Panc1 (cell line): ENCODE measurements at regions not wholly inside any gene's neighbourhood (a gene's known extent, or its start where the extent isn't known, plus 50 kb on each side); places are given as distances from the start of the nearest gene placed in this dataset.

Experiments
- ATAC-seq: fragments of 200-7000 bp; cut with Tn5 transposase; 2 replicates; pipeline ENCODE4 v1.9.1; 2020; ENCODE audit warnings: mild to moderate bottlenecking, moderate library complexity
- BruUV-seq: library from RNA; stranded (reverse); fragments of 400-500 nt; replicated peaks from 2 replicates; lab custom pipeline; 2021; lab: Mats Ljungman, UMichigan
- CTCF ChIA-PET: fragments of 300-600 bp; sonication (Branson Sonifier 250); formaldehyde crosslinking; loops from one replicate; lab custom pipeline; 2022; ENCODE audit warnings: antibody characterized with exemption; lab: Charles Lee
- POLR2A ChIA-PET: fragments of 300-600 bp; sonication (Branson Sonifier 250); formaldehyde crosslinking; loops from one replicate; lab custom pipeline; 2022; ENCODE audit warnings: antibody characterized with exemption; lab: Charles Lee
- DNase-seq: peaks from one replicate; pipeline ENCODE4 v3.0.0-alpha.2; 2010; ENCODE audit warnings: low read depth, low spot score
- H3K27ac ChIP-seq: 2 replicates; pipeline ENCODE4 v1.5.1; 2011; ENCODE audit warnings: mild to moderate bottlenecking, low read length, inconsistent platforms
- H3K27me3 ChIP-seq: fragments of 200-500 bp; sonication (Bioruptor generic); 2 replicates; pipeline ENCODE4 v1.6.0; 2014; ENCODE audit warnings: low read length, inconsistent platforms; ENCODE audit not compliant: control insufficient read depth, insufficient read depth
- H3K36me3 ChIP-seq: fragments of 200-500 bp; sonication (Bioruptor generic); 2 replicates; pipeline ENCODE4 v1.5.1; 2014; ENCODE audit warnings: inconsistent platforms, mild to moderate bottlenecking, low read length, moderate library complexity; ENCODE audit not compliant: control insufficient read depth, insufficient read depth
- H3K4me1 ChIP-seq: 2 replicates; pipeline ENCODE4 v1.5.1; 2011; ENCODE audit warnings: inconsistent platforms, mild to moderate bottlenecking, low read length, moderate library complexity; ENCODE audit not compliant: control insufficient read depth, insufficient read depth
- H3K4me3 ChIP-seq, 2 experiments: 2 replicates each; pipeline ENCODE4 v1.5.1; 2011 to 2012; ENCODE audit warnings: low read depth in 2 of 2, low read length in 2 of 2, mild to moderate bottlenecking in 2 of 2, inconsistent platforms in 1 of 2, moderate library complexity in 1 of 2
- H3K9me3 ChIP-seq: fragments of 200-500 bp; sonication (Bioruptor generic); 2 replicates; pipeline ENCODE4 v1.5.1; 2014; ENCODE audit warnings: low read depth, mild to moderate bottlenecking, inconsistent platforms, low read length, moderate library complexity; ENCODE audit not compliant: control insufficient read depth, insufficient read depth
- CTCF ChIP-seq: fragments of 450-650 bp; IDR thresholded peaks from 2 replicates; pipeline ENCODE4 v1.5.1; 2017; ENCODE audit warnings: mild to moderate bottlenecking
- POLR2AphosphoS5 ChIP-seq: IDR thresholded peaks from 2 replicates; pipeline ENCODE4 v1.6.1; 2012; ENCODE audit warnings: mild to moderate bottlenecking, low read depth, low read length, moderate library complexity
- REST ChIP-seq, 2 experiments: IDR thresholded peaks; 2 replicates each; pipeline ENCODE4 v1.6.1; 2011 to 2012; ENCODE audit warnings: low read depth in 2 of 2, control low read depth in 1 of 2, low read length in 1 of 2, mild to moderate bottlenecking in 1 of 2, moderate library complexity in 1 of 2; ENCODE audit not compliant: insufficient read depth in 1 of 2
- SIN3A ChIP-seq: IDR thresholded peaks from 2 replicates; pipeline ENCODE4 v1.6.1; 2012; ENCODE audit warnings: low read depth, mild to moderate bottlenecking, low read length, moderate library complexity, borderline replicate concordance; ENCODE audit not compliant: insufficient read depth
- TCF7L2 ChIP-seq: IDR thresholded peaks from 2 replicates; pipeline ENCODE4 v1.6.1; 2011; ENCODE audit warnings: mild to moderate bottlenecking, low read depth, low read length, inconsistent platforms
- in situ Hi-C: cut with HindIII; loops from 2 replicates; pipeline ENCODE4 v1.10.0; 2016; ENCODE audit warnings: low sequenced_read_pairs, low pct_unique_long_range_greater_than_20kb
- intact Hi-C: fragments of 100-400 bp; cut with micrococcal nuclease; formaldehyde crosslinking; loops from one replicate; pipeline ENCODE4 v1.10.0; 2022; ENCODE audit not compliant: unreplicated experiment

GRCh38 chr5:120093178-120093577 lies 370.9 kb upstream of the PRR16 start:
- Histone ChIP-seq H3K27me3 (no peaks in the 10 kb centered on the region), H3K36me3 (no peaks in the 10 kb centered on the region; the same call in 1 of the 2 replicates), H3K4me3 (no peak overlapping the region), H3K9me3 (no peaks in the 10 kb centered on the region), H3K4me1 (no peaks in the 10 kb centered on the region), H3K27ac (no peak overlapping the region)
- DNase-seq (no peak), ATAC-seq (no peak)
- CTCF ChIA-PET = no interaction called here
- POLR2A ChIA-PET = no interaction called here
- no peak for TF ChIP-seq CTCF
- no peak for TF ChIP-seq TCF7L2
- no peak for TF ChIP-seq REST (IDR thresholded peaks at IDR 0.05; ENCODE audit: insufficient read depth in 1 of 2, low read depth in 2 of 2, low read length in 1 of 2)
- TF ChIP-seq SIN3A = no peak
- no peak for TF ChIP-seq POLR2AphosphoS5
- intact Hi-C loops (no loop called here), in situ Hi-C loops (no loop called here)
- BruUV-seq = no TSS peak

- TF ChIP-seq CTCF (no peak), SIN3A (no peak), TCF7L2 (no peak)
- DNase-seq (no peak), ATAC-seq (no peak)
These were observed 367.7 kb upstream of the PRR16 start for GRCh38 chr5:120096413-120096812.

GRCh38 chr5:120098426-120098825 lies 365.7 kb upstream of the PRR16 start:
- Histone ChIP-seq H3K4me1 (no peaks in the 10 kb centered on the region), H3K27me3 (no peaks in the 10 kb centered on the region), H3K9me3 (no peaks in the 10 kb centered on the region), H3K4me3 (no peak overlapping the region), H3K36me3 (no peaks in the 10 kb centered on the region), H3K27ac (no peak overlapping the region)
- no peak for TF ChIP-seq TCF7L2
- no peak for TF ChIP-seq REST (IDR thresholded peaks at IDR 0.05; ENCODE audit: insufficient read depth in 1 of 2, low read depth in 2 of 2, low read length in 1 of 2)
- TF ChIP-seq CTCF = no peak
- no peak for TF ChIP-seq SIN3A
- no peak for TF ChIP-seq POLR2AphosphoS5
- intact Hi-C loops = no loop called here
- ChIA-PET CTCF (no interaction called here), POLR2A (no interaction called here)
- no peak for DNase-seq
- ATAC-seq = no peak
- BruUV-seq = no TSS peak
- in situ Hi-C loops = no loop called here

More at GRCh38 chr5:120096413-120096812, 367.7 kb upstream of the PRR16 start:
- Histone ChIP-seq H3K4me3 (no peak overlapping the region), H3K4me1 (no peaks in the 10 kb centered on the region), H3K27ac (no peak overlapping the region), H3K36me3 (no peaks in the 10 kb centered on the region; the same call in 1 of the 2 replicates), H3K27me3 (no peaks in the 10 kb centered on the region), H3K9me3 (no peaks in the 10 kb centered on the region)
- intact Hi-C loops = no loop called here
- ChIA-PET CTCF (no interaction called here), POLR2A (no interaction called here)
- no TSS peak for BruUV-seq
- in situ Hi-C loops = no loop called here
